GM12874 (cell line): ENCODE measurements at regions not wholly inside any gene's neighbourhood (a gene's known extent, or its start where the extent isn't known, plus 50 kb on each side); places are given as distances from the start of the nearest gene placed in this dataset.

Experiments used
- TF ChIP-seq, protein P1 (sequence below): IDR thresholded peaks from 2 replicates; pipeline ENCODE4 v1.5.1; 2011; ENCODE audit warnings: low read depth, mild to moderate bottlenecking, control low read depth, low read length, moderate library complexity; ENCODE audit not compliant: insufficient read depth

GRCh38 chr4:140244328-140244727 is 90.3 kb upstream of the MAML3 start:
- TF ChIP-seq, protein P1, sequence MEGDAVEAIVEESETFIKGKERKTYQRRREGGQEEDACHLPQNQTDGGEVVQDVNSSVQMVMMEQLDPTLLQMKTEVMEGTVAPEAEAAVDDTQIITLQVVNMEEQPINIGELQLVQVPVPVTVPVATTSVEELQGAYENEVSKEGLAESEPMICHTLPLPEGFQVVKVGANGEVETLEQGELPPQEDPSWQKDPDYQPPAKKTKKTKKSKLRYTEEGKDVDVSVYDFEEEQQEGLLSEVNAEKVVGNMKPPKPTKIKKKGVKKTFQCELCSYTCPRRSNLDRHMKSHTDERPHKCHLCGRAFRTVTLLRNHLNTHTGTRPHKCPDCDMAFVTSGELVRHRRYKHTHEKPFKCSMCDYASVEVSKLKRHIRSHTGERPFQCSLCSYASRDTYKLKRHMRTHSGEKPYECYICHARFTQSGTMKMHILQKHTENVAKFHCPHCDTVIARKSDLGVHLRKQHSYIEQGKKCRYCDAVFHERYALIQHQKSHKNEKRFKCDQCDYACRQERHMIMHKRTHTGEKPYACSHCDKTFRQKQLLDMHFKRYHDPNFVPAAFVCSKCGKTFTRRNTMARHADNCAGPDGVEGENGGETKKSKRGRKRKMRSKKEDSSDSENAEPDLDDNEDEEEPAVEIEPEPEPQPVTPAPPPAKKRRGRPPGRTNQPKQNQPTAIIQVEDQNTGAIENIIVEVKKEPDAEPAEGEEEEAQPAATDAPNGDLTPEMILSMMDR = no peak

GRCh38 chr4:140243278-140243753 is 89.3 kb upstream of the MAML3 start:
- TF ChIP-seq, protein P1 = no peak

- TF ChIP-seq, protein P1 = no peak
Observed at GRCh38 chr4:140242357-140243277, 88.6 kb upstream of the MAML3 start.

- TF ChIP-seq, protein P1 = no peak
Observed at GRCh38 chr4:140240237-140240636, 86.3 kb upstream of the MAML3 start.

GRCh38 chr4:140239311-140239710 is 85.3 kb upstream of the MAML3 start:
- TF ChIP-seq, protein P1 = no peak

- TF ChIP-seq, protein P1 = no peak
Observed at GRCh38 chr4:140238351-140239056, 84.5 kb upstream of the MAML3 start.

- TF ChIP-seq, protein P1 = no peak
Observed at GRCh38 chr4:140237616-140238350, 83.8 kb upstream of the MAML3 start.
